ENCODE measurements at regions not wholly inside any gene's neighbourhood (a gene's known extent, or its start where the extent isn't known, plus 50 kb on each side); places are given as distances from the start of the nearest gene placed in this dataset.

- DNase-seq (ENCODE audit: low read depth) = no peak
- H3K4me3 ChIP-seq (ENCODE audit: low read depth, low read length) = no peak overlapping the region
- TF ChIP-seq POLR2A (IDR thresholded peaks at IDR 0.05; ENCODE audit: extremely low read depth, insufficient read length) = no peak
- no peak for TF ChIP-seq MYC (IDR thresholded peaks at IDR 0.05; ENCODE audit: low read depth, low read length)
- TF ChIP-seq, protein P1, sequence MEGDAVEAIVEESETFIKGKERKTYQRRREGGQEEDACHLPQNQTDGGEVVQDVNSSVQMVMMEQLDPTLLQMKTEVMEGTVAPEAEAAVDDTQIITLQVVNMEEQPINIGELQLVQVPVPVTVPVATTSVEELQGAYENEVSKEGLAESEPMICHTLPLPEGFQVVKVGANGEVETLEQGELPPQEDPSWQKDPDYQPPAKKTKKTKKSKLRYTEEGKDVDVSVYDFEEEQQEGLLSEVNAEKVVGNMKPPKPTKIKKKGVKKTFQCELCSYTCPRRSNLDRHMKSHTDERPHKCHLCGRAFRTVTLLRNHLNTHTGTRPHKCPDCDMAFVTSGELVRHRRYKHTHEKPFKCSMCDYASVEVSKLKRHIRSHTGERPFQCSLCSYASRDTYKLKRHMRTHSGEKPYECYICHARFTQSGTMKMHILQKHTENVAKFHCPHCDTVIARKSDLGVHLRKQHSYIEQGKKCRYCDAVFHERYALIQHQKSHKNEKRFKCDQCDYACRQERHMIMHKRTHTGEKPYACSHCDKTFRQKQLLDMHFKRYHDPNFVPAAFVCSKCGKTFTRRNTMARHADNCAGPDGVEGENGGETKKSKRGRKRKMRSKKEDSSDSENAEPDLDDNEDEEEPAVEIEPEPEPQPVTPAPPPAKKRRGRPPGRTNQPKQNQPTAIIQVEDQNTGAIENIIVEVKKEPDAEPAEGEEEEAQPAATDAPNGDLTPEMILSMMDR (IDR thresholded peaks at IDR 0.05; ENCODE audit: low read depth, low read length) = no peak
- TF ChIP-seq, protein P2, sequence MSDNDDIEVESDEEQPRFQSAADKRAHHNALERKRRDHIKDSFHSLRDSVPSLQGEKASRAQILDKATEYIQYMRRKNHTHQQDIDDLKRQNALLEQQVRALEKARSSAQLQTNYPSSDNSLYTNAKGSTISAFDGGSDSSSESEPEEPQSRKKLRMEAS (IDR thresholded peaks at IDR 0.05; ENCODE audit: low read depth, low read length) = no peak
Observed at GRCh38 chr5:8568858-8569257, 699.9 kb downstream of the MTRR start.

GRCh38 chr5:8570528-8570927 is 701.6 kb downstream of the MTRR start:
- TF ChIP-seq MYC (IDR thresholded peaks at IDR 0.05; ENCODE audit: low read depth, low read length) (no peak), POLR2A (IDR thresholded peaks at IDR 0.05; ENCODE audit: extremely low read depth, insufficient read length) (no peak)
- TF ChIP-seq, protein P2 (IDR thresholded peaks at IDR 0.05; ENCODE audit: low read depth, low read length) = no peak
- TF ChIP-seq, protein P1 (IDR thresholded peaks at IDR 0.05; ENCODE audit: low read depth, low read length) = no peak
- H3K4me3 ChIP-seq (ENCODE audit: low read depth, low read length) = no peak overlapping the region
- DNase-seq (ENCODE audit: low read depth) = no peak

- TF ChIP-seq POLR2A (IDR thresholded peaks at IDR 0.05; ENCODE audit: extremely low read depth, insufficient read length) = no peak
- TF ChIP-seq, protein P2 (IDR thresholded peaks at IDR 0.05; ENCODE audit: low read depth, low read length) = no peak
- TF ChIP-seq, protein P1 (IDR thresholded peaks at IDR 0.05; ENCODE audit: low read depth, low read length) = no peak
- no peak for TF ChIP-seq MYC (IDR thresholded peaks at IDR 0.05; ENCODE audit: low read depth, low read length)
- H3K4me3 ChIP-seq (ENCODE audit: low read depth, low read length) = no peak overlapping the region
- DNase-seq (ENCODE audit: low read depth) = no peak
Observed at GRCh38 chr5:8576178-8576577, 707.2 kb downstream of the MTRR start.

DNA sequence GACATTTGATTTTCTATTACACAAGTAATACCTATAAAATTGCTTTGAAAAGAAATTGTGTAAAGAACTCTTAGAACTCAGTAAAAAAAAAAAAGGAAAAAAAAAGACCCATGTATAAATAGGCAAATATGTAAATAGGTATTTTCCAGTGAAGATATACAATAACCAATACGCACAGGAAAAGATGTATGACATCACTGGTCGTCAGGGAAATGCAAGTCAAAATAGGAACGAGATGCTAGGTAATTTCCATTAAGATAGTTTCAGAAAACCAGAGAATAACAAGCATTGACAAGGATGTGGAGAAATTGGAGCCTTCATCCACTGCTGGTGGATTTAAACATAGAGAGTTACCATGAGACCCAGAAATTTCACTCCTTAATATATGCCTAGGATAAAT is 708.8 kb downstream of the MTRR start:
- TF ChIP-seq, protein P1 (IDR thresholded peaks at IDR 0.05; ENCODE audit: low read depth, low read length) = no peak
- TF ChIP-seq MYC (IDR thresholded peaks at IDR 0.05; ENCODE audit: low read depth, low read length) (no peak), POLR2A (IDR thresholded peaks at IDR 0.05; ENCODE audit: extremely low read depth, insufficient read length) (no peak)
- TF ChIP-seq, protein P2 (IDR thresholded peaks at IDR 0.05; ENCODE audit: low read depth, low read length) = no peak
- no peak overlapping the region for H3K4me3 ChIP-seq (ENCODE audit: low read depth, low read length)
- no peak for DNase-seq (ENCODE audit: low read depth)

DNA sequence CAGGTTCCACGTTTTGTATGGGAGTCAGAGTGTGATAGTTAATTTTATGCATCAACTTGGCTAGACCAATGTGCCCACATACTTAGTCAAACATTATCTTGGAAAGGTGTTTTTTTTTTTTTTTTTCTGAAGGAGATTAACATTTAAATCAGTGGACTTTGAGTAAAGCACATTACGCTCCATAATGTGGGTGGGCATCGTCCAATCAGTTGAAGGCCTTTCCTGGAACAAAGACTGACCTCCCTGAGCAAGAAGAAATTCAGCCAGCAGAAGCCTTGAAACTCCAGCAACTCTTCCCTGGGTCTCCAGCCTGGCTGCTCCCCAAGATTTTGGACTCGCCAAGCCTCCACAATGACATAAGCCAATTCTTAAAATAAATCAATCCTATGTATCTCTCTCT is 711.4 kb downstream of the MTRR start:
- no peak for DNase-seq (ENCODE audit: low read depth)
- H3K4me3 ChIP-seq (ENCODE audit: low read depth, low read length) = no peak overlapping the region
- no peak for TF ChIP-seq MYC (IDR thresholded peaks at IDR 0.05; ENCODE audit: low read depth, low read length)
- TF ChIP-seq, protein P1 (IDR thresholded peaks at IDR 0.05; ENCODE audit: low read depth, low read length) = no peak
- TF ChIP-seq, protein P2 (IDR thresholded peaks at IDR 0.05; ENCODE audit: low read depth, low read length) = no peak
- no peak for TF ChIP-seq POLR2A (IDR thresholded peaks at IDR 0.05; ENCODE audit: extremely low read depth, insufficient read length)

GRCh38 chr5:8581047-8581446 is 712.1 kb downstream of the MTRR start:
- TF ChIP-seq MYC (IDR thresholded peaks at IDR 0.05; ENCODE audit: low read depth, low read length) (no peak), POLR2A (IDR thresholded peaks at IDR 0.05; ENCODE audit: extremely low read depth, insufficient read length) (no peak)
- TF ChIP-seq, protein P2 (IDR thresholded peaks at IDR 0.05; ENCODE audit: low read depth, low read length) = no peak
- TF ChIP-seq, protein P1 (IDR thresholded peaks at IDR 0.05; ENCODE audit: low read depth, low read length) = no peak
- H3K4me3 ChIP-seq (ENCODE audit: low read depth, low read length) = no peak overlapping the region
- DNase-seq (ENCODE audit: low read depth) = no peak
